GM10248 (cell line): ENCODE measurements at regions not wholly inside any gene's neighbourhood (a gene's known extent, or its start where the extent isn't known, plus 50 kb on each side); places are given as distances from the start of the nearest gene placed in this dataset.

Experiments
- CTCF ChIA-PET: fragments of 300-600 bp; sonication (Branson Sonifier 250); formaldehyde crosslinking; extraction: SDS; loops from one replicate; lab custom pipeline; 2021; ENCODE audit warnings: antibody characterized with exemption; lab: Yijun Ruan, JAX
- POLR2A ChIA-PET: fragments of 350-650 bp; sonication (Branson Sonifier 250); formaldehyde crosslinking; extraction: SDS; loops from one replicate; lab custom pipeline; 2020; ENCODE audit warnings: antibody characterized with exemption; lab: Yijun Ruan, JAX
- DNase-seq: peaks from one replicate; pipeline ENCODE4 v3.0.0; 2012; ENCODE audit errors: extremely low spot score
- CTCF ChIP-seq: IDR thresholded peaks from 2 replicates; pipeline ENCODE4 v1.5.1; 2012; ENCODE audit warnings: mild to moderate bottlenecking, low read depth; ENCODE audit errors: extremely low read depth, missing control alignments, control extremely low read depth

GRCh38 chr9:106111039-106111730 is 416.8 kb downstream of the TMEM38B start:
- TF ChIP-seq CTCF = no peak
- DNase-seq = no peak
- POLR2A ChIA-PET = no interaction called here
- CTCF ChIA-PET = interaction anchor here (1.0 to 1.8 kb wide), 2 partner anchors 12 to 13 kb away, joined by 3 to 5 read pairs; no protein-coding TSS in a partner anchor

GRCh38 chr9:106112935-106113334 is 418.6 kb downstream of the TMEM38B start:
- ChIA-PET CTCF (interaction anchor here (1.2 to 1.8 kb wide), 5 partner anchors 10 to 18 kb away, joined by 3 to 9 read pairs (median 5); no protein-coding TSS in a partner anchor), POLR2A (no interaction called here)
- no peak for TF ChIP-seq CTCF
- no peak for DNase-seq

DNA sequence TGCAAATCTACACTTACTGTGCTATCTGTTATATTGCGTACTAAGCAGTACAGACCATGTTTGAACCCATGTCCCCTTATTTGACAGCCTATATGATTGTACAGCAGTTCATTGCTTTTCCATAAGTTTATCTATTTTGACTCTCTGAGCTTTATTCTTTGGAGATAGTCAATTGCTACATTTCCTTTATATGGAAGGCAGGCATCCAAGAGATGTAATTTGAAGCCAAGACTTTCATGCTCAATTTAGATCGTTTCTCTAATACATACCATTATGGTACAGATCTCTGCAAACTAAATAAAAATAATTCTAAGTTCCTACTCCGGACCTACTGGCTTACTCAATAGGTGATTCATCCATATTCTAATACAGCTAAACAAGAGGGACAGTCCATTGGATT is 424.8 kb downstream of the TMEM38B start:
- TF ChIP-seq CTCF = no peak
- no peak for DNase-seq
- ChIA-PET CTCF (no interaction called here), POLR2A (no interaction called here)

- no peak for DNase-seq
- CTCF ChIA-PET = no interaction called here
- no peak for TF ChIP-seq CTCF
- POLR2A ChIA-PET = no interaction called here
Measured at GRCh38 chr9:106120071-106120470, 425.7 kb downstream of the TMEM38B start.

DNA sequence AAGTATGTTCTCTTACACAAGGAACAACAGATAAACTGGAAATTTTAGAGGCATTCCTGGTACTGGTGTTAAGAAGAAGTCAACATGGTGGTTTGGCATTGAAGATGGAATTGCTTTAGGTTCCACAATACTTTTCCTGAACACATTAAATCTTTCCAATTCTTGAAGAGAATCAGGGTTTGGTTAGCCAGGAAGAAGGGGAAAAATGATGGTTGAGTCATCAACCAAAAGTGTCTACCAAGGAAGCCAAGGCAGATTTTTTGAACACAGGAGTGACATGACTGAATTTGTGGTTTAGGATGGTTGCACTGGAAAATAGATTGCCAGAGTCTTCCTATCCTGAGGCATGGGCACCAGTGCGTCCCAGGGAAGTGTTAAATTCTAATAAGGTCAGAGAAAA is 433.4 kb downstream of the TMEM38B start:
- DNase-seq = no peak
- CTCF ChIA-PET = no interaction called here
- no peak for TF ChIP-seq CTCF
- POLR2A ChIA-PET = no interaction called here

DNA sequence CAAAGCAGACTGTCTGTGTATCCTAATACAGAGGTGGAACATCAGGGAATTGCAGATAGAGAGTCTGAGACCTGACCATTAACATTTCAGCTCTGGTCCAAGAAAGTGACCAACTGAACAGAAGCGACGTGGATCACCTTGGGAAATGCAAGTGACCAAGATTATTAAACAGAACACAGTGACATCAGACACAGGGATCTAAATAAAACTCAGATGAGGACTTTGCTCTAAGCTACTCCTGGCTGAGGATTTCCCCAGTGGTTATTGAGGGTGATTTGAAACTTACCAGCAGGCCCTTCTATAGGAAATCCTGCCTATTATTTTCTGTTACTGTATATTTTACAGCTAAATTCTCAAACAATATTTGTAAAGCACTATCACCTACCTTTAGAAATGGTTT is 436.0 kb downstream of the TMEM38B start:
- POLR2A ChIA-PET = no interaction called here
- CTCF ChIA-PET = interaction anchor here (0.8 kb wide), 1 partner anchor 14 kb away, joined by 3 read pairs; no protein-coding TSS in a partner anchor
- TF ChIP-seq CTCF = no peak
- DNase-seq = no peak

GRCh38 chr9:106143781-106144180 is 449.4 kb downstream of the TMEM38B start:
- CTCF ChIA-PET = interaction anchor here (1.6 kb wide), 1 partner anchor 29 kb away, joined by 3 read pairs; no protein-coding TSS in a partner anchor
- no peak for TF ChIP-seq CTCF
- POLR2A ChIA-PET = no interaction called here
- DNase-seq = no peak
